NT2/D1 (cell line): ENCODE measurements at regions not wholly inside any gene's neighbourhood (a gene's known extent, or its start where the extent isn't known, plus 50 kb on each side); places are given as distances from the start of the nearest gene placed in this dataset.
"Not testable (repeated sequence)": the region's sequence is repeated elsewhere in the genome, so short reads cannot be mapped to it uniquely, and the experiment has no call there.

Experiments
- YY1 ChIP-seq: IDR thresholded peaks from 2 replicates; pipeline ENCODE4 v1.6.1; 2011; ENCODE audit not compliant: insufficient read length, insufficient read depth
- ZNF274 ChIP-seq: IDR thresholded peaks from 2 replicates; pipeline ENCODE4 v1.6.1; 2011; ENCODE audit warnings: mild to moderate bottlenecking, low read depth, low read length

DNA sequence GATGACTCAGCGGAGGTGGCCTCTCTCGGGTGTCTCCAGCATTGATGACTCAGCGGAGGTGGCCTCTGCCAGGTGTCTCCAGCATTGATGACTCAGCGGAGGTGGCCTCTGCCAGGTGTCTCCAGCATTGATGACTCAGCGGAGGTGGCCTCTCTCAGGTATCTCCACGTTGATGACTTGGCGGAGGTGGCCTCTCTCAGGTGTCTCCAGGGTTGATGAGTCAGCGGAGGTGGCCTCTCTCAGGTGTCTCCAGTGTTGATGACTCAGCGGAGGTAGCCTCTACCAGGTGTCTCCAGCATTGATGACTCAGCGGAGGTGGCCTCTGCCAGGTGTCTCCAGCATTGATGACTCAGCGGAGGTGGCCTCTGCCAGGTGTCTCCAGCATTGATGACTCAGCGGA is 87.3 kb downstream of the ASMT start:
- TF ChIP-seq ZNF274, YY1: not testable (repeated sequence)
